ENCODE measurements at regions not wholly inside any gene's neighbourhood (a gene's known extent, or its start where the extent isn't known, plus 50 kb on each side); places are given as distances from the start of the nearest gene placed in this dataset.

DNA sequence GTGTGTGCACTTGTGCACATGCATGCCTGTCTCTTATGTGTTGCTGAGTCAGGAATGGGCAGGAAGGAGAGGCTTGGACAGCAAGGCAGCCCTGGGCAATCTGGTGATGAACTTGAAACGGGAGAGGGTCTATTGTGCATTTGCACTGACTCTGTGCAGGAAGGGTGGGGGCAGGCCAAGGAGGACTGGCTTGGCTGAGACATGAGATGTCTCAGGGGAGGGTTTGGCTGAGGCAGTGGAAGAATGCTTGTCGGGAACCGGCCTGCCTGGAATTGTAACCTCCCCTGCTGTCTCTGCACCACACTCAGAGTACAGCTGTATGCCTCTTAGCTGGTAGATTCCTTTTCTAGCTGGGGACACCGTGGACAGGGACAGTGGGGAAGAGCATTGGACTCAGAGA is 176.1 kb upstream of the TNP1 start:
- TF ChIP-seq POLR2A (IDR thresholded peaks at IDR 0.05; ENCODE audit: low read length) = no peak
- no peak for TF ChIP-seq GATA1 (IDR thresholded peaks at IDR 0.05; ENCODE audit: low read depth, low read length)
